ENCODE measurements at regions not wholly inside any gene's neighbourhood (a gene's known extent, or its start where the extent isn't known, plus 50 kb on each side); places are given as distances from the start of the nearest gene placed in this dataset.

DNA sequence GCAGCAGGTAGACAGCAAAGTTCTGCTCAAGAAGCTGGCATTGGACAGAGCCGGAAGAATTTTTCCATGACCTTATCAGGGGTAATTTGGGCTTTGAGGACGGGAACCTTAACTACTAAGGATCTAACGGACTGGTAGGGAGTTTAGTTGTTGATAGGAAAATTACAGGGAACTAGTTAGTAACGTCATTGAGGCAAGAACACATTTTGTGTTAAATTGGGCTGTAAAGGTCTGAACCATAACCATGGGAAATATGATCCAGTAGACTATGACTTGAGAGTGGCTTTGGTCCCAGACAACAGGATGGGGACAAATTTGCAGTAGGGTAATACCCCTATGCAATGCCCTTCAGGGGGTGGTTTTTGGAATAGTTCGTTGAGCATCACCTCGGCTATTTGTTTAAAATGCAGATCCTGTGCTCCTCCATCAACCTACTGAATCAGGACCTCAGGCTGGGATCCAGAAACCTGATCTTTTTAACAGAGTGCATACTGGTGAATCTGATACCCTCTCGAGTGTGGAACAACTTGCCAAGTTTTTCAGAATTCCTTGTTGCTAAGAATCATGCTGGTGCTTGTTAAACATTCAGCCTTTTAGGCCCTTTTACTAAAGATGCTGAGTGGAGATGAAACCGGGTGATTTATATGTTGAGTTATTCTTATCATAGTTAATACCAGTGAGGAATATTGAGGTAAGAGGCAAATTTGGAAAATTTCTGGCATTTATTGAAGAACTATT lies 255.1 kb downstream of the MAP2K6 start:
- TF ChIP-seq, protein P1, sequence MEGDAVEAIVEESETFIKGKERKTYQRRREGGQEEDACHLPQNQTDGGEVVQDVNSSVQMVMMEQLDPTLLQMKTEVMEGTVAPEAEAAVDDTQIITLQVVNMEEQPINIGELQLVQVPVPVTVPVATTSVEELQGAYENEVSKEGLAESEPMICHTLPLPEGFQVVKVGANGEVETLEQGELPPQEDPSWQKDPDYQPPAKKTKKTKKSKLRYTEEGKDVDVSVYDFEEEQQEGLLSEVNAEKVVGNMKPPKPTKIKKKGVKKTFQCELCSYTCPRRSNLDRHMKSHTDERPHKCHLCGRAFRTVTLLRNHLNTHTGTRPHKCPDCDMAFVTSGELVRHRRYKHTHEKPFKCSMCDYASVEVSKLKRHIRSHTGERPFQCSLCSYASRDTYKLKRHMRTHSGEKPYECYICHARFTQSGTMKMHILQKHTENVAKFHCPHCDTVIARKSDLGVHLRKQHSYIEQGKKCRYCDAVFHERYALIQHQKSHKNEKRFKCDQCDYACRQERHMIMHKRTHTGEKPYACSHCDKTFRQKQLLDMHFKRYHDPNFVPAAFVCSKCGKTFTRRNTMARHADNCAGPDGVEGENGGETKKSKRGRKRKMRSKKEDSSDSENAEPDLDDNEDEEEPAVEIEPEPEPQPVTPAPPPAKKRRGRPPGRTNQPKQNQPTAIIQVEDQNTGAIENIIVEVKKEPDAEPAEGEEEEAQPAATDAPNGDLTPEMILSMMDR (IDR thresholded peaks at IDR 0.05 in 2 of 3, conservative IDR thresholded peaks at IDR 0.05 in 1 of 3; ENCODE audit: insufficient read depth in 2 of 3, low read depth in 1 of 3, low read length in 3 of 3), result no peak
- TF ChIP-seq ZNF274 (IDR thresholded peaks at IDR 0.05; ENCODE audit: borderline replicate concordance, low read depth, low read length), result no peak
- TF ChIP-seq, protein P2, sequence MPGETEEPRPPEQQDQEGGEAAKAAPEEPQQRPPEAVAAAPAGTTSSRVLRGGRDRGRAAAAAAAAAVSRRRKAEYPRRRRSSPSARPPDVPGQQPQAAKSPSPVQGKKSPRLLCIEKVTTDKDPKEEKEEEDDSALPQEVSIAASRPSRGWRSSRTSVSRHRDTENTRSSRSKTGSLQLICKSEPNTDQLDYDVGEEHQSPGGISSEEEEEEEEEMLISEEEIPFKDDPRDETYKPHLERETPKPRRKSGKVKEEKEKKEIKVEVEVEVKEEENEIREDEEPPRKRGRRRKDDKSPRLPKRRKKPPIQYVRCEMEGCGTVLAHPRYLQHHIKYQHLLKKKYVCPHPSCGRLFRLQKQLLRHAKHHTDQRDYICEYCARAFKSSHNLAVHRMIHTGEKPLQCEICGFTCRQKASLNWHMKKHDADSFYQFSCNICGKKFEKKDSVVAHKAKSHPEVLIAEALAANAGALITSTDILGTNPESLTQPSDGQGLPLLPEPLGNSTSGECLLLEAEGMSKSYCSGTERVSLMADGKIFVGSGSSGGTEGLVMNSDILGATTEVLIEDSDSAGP (CRISPR knock-in tag; IDR thresholded peaks at IDR 0.05), result no peak
- TF ChIP-seq RCOR1 (IDR thresholded peaks at IDR 0.05; ENCODE audit: borderline replicate concordance in 1 of 2, low read depth in 2 of 2, low read length in 2 of 2), result no peak
- no peak for TF ChIP-seq ZNF395 (CRISPR knock-in tag; IDR thresholded peaks at IDR 0.05)
- no peak for TF ChIP-seq TAF1 (IDR thresholded peaks at IDR 0.05; ENCODE audit: control insufficient read depth, extremely low read depth, insufficient read depth, low read length, severe bottlenecking)
- TF ChIP-seq MTA3 (IDR thresholded peaks at IDR 0.05; ENCODE audit: borderline replicate concordance), result no peak
- TF ChIP-seq, protein P3, sequence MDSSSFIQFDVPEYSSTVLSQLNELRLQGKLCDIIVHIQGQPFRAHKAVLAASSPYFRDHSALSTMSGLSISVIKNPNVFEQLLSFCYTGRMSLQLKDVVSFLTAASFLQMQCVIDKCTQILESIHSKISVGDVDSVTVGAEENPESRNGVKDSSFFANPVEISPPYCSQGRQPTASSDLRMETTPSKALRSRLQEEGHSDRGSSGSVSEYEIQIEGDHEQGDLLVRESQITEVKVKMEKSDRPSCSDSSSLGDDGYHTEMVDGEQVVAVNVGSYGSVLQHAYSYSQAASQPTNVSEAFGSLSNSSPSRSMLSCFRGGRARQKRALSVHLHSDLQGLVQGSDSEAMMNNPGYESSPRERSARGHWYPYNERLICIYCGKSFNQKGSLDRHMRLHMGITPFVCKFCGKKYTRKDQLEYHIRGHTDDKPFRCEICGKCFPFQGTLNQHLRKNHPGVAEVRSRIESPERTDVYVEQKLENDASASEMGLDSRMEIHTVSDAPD (CRISPR knock-in tag; IDR thresholded peaks at IDR 0.05), result no peak
- no peak for TF ChIP-seq EZH2 (IDR thresholded peaks at IDR 0.05; ENCODE audit: borderline replicate concordance, low read depth, low read length)
- TF ChIP-seq ZNF830 (CRISPR knock-in tag; IDR thresholded peaks at IDR 0.05), result no peak
- no peak for TF ChIP-seq CEBPG (CRISPR knock-in tag; IDR thresholded peaks at IDR 0.05)
- no peak for TF ChIP-seq CEBPG (tag; conservative IDR thresholded peaks at IDR 0.05 in 1 of 2, IDR thresholded peaks at IDR 0.05 in 1 of 2)
- no peak for TF ChIP-seq TCF3 (CRISPR knock-in tag; IDR thresholded peaks at IDR 0.05)
- no peak for TF ChIP-seq LCOR (CRISPR knock-in tag; IDR thresholded peaks at IDR 0.05)

All from K562 (cell line).